ENCODE measurements at regions not wholly inside any gene's neighbourhood (a gene's known extent, or its start where the extent isn't known, plus 50 kb on each side); places are given as distances from the start of the nearest gene placed in this dataset.

DNA sequence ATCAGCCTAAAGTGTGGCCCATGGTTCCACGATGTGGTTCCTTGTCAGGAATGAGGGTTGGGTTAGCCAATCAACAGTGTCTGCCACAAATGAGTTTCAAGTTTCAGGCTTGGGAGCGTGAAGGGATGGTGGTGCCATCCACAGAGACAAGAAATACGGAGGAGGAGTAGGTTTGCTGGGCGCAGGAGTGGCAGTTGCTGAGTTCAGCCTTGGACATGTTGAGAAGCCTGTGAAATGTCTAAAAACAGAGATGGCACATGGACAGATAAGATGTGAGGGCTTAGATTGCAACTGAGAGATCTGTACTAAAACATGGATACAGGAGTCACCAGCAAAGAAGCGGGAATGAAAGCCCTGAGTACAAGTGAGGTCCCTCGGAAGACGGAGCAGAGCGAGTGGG lies 481.0 kb downstream of the BCOR start:
- Histone ChIP-seq H3K27me3 (ENCODE audit: insufficient read depth, insufficient read length) (peaks cover 7% of the 10 kb centered on the region), H3K4me1 (ENCODE audit: insufficient read depth, insufficient read length) (peaks cover 5% of the 10 kb centered on the region), H3K36me3 (ENCODE audit: insufficient read depth, insufficient read length, low read length) (no peaks in the 10 kb centered on the region), H3K9ac (ENCODE audit: insufficient read length, low read depth) (no peak overlapping the region), H3K4me3 (ENCODE audit: insufficient read length, low read depth) (no peak overlapping the region), H3K9me3 (ENCODE audit: insufficient read depth, low read length) (peaks cover 9% of the 10 kb centered on the region; the same call in 1 of the 2 replicates)
- no peak for DNase-seq (ENCODE audit: low read depth, low spot score)
- TF ChIP-seq ZNF274 (IDR thresholded peaks at IDR 0.05; ENCODE audit: low read depth, low read length) = no peak
- TF ChIP-seq SUZ12 (IDR thresholded peaks at IDR 0.05; ENCODE audit: extremely low read depth, insufficient read depth, insufficient read length) = no peak
- TF ChIP-seq YY1 (IDR thresholded peaks at IDR 0.05; ENCODE audit: insufficient read depth, insufficient read length) = no peak

DNA sequence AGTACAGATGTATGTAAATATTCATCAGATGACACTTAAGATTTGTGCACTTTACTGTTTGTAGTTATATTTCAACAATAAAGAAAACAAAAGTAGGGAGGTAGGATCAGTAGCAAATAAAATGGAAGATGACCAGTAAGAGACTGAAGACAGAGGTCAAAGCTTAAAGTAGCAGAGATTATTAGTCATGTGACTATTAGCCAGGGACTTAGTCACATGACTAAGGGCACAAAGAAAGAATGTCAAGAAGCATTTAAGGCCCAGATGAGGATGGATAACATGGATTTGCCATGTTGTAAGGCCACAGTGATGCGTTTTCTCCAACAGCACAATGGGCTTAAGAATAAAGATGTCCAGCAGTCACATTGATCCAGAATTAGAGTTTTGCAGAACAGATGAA lies 479.6 kb downstream of the BCOR start:
- Histone ChIP-seq H3K27me3 (ENCODE audit: insufficient read depth, insufficient read length) (peaks cover 2% of the 10 kb centered on the region), H3K36me3 (ENCODE audit: insufficient read depth, insufficient read length, low read length) (no peaks in the 10 kb centered on the region), H3K4me3 (ENCODE audit: insufficient read length, low read depth) (no peak overlapping the region), H3K4me1 (ENCODE audit: insufficient read depth, insufficient read length) (peaks cover 5% of the 10 kb centered on the region), H3K9me3 (ENCODE audit: insufficient read depth, low read length) (peaks cover 9% of the 10 kb centered on the region; the same call in 1 of the 2 replicates), H3K9ac (ENCODE audit: insufficient read length, low read depth) (no peak overlapping the region)
- no peak for TF ChIP-seq SUZ12 (IDR thresholded peaks at IDR 0.05; ENCODE audit: extremely low read depth, insufficient read depth, insufficient read length)
- no peak for TF ChIP-seq ZNF274 (IDR thresholded peaks at IDR 0.05; ENCODE audit: low read depth, low read length)
- TF ChIP-seq YY1 (IDR thresholded peaks at IDR 0.05; ENCODE audit: insufficient read depth, insufficient read length) = no peak
- no peak for DNase-seq (ENCODE audit: low read depth, low spot score)

DNA sequence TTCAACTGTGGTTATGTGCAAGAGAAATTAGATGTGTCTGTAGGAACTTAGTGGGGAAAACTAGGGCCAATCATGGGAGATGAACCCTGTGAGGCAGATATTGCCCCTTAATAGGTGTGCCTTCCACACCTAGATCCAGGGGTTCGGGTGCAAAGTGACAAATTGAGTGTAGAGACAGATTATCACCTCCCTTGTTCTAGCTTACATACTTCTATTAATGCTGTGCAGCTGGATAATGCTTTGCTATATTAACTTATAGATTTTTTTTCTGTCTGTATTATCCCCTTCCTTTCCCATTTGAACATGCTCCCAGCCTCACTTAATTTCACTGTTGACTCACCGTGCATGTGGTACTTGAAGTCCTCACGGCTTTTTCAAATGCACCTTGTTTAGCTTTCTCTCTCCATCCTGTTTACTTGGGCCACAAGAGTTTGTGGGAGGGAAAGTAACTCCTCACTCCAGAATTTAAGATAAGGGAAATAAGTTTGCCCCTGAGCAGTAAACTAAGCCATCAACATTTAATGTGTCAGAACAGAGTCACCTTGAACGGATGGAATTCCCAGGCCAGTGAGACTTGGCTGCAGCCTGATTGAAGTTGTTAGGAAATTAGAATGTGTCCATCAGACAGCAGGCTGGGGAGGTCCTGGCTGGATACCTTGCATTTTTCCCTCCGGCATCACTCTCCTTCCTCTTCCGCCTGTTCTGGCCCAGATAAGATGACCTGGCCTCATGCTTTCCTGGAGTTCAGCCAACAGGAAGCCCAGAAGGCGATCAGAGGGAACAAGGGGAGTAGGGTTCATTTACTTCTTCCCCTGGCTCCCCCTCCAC lies 478.4 kb downstream of the BCOR start:
- no peak for DNase-seq (ENCODE audit: low read depth, low spot score)
- Histone ChIP-seq H3K27me3 (ENCODE audit: insufficient read depth, insufficient read length) (no peaks in the 10 kb centered on the region), H3K4me1 (ENCODE audit: insufficient read depth, insufficient read length) (peaks cover 5% of the 10 kb centered on the region), H3K36me3 (ENCODE audit: insufficient read depth, insufficient read length, low read length) (no peaks in the 10 kb centered on the region), H3K4me3 (ENCODE audit: insufficient read length, low read depth) (no peak overlapping the region), H3K9ac (ENCODE audit: insufficient read length, low read depth) (no peak overlapping the region), H3K9me3 (ENCODE audit: insufficient read depth, low read length) (peaks cover 9% of the 10 kb centered on the region; the same call in 1 of the 2 replicates)
- TF ChIP-seq SUZ12 (IDR thresholded peaks at IDR 0.05; ENCODE audit: extremely low read depth, insufficient read depth, insufficient read length) = no peak
- no peak for TF ChIP-seq ZNF274 (IDR thresholded peaks at IDR 0.05; ENCODE audit: low read depth, low read length)
- TF ChIP-seq YY1 (IDR thresholded peaks at IDR 0.05; ENCODE audit: insufficient read depth, insufficient read length) = no peak

DNA sequence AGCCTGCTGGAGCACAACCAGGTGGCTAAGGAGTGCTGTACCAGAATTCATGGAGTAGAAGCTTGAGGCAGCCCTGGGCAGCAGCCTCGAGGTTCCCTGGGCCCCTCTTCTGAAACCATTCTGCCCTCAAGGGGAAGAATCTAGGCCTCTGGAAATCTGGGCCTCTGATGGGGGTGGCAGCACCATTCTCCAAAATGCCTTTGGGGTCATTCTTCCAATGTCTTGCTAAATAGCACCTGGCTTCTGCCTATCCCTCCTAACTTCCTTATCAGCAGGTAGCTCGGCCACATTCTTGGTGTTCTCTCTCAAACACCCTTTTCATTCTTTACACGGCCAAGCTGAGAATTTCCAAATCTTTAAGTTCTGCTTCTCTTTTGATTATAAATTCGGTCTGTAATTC lies 473.6 kb downstream of the BCOR start:
- TF ChIP-seq YY1 (IDR thresholded peaks at IDR 0.05; ENCODE audit: insufficient read depth, insufficient read length) (no peak), ZNF274 (IDR thresholded peaks at IDR 0.05; ENCODE audit: low read depth, low read length) (no peak), SUZ12 (IDR thresholded peaks at IDR 0.05; ENCODE audit: extremely low read depth, insufficient read depth, insufficient read length) (no peak)
- no peak for DNase-seq (ENCODE audit: low read depth, low spot score)

DNA sequence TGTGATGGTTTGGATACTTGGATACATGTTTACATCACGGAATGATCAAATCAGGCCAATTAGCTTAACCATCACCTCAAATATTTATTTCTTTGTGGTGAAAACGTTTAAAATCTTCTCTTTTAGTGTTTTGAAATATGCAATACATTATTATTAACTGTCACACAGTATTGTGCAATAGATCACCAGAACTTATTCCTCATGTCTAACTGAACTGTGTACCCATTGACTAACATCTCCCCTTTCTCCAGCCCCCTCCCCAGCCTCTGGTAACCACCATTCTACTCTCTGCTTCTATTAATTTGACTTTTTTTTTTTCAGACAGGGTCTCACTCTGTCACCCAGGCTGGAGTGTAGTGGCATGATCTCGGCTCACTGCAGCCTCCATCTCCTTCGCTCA lies 471.9 kb downstream of the BCOR start:
- Histone ChIP-seq H3K36me3 (ENCODE audit: insufficient read depth, insufficient read length, low read length) (no peaks in the 10 kb centered on the region), H3K4me3 (ENCODE audit: insufficient read length, low read depth) (no peak overlapping the region), H3K4me1 (ENCODE audit: insufficient read depth, insufficient read length) (no peaks in the 10 kb centered on the region), H3K9me3 (ENCODE audit: insufficient read depth, low read length) (peaks cover 14% of the 10 kb centered on the region), H3K27me3 (ENCODE audit: insufficient read depth, insufficient read length) (no peaks in the 10 kb centered on the region), H3K9ac (ENCODE audit: insufficient read length, low read depth) (no peak overlapping the region)
- TF ChIP-seq YY1 (IDR thresholded peaks at IDR 0.05; ENCODE audit: insufficient read depth, insufficient read length) (no peak), ZNF274 (IDR thresholded peaks at IDR 0.05; ENCODE audit: low read depth, low read length) (no peak), SUZ12 (IDR thresholded peaks at IDR 0.05; ENCODE audit: extremely low read depth, insufficient read depth, insufficient read length) (no peak)
- DNase-seq (ENCODE audit: low read depth, low spot score) = no peak

More for the DNA sequence above, 473.6 kb downstream of the BCOR start:
- Histone ChIP-seq H3K4me3 (ENCODE audit: insufficient read length, low read depth) (no peak overlapping the region), H3K27me3 (ENCODE audit: insufficient read depth, insufficient read length) (no peaks in the 10 kb centered on the region), H3K36me3 (ENCODE audit: insufficient read depth, insufficient read length, low read length) (no peaks in the 10 kb centered on the region), H3K9ac (ENCODE audit: insufficient read length, low read depth) (no peak overlapping the region), H3K9me3 (ENCODE audit: insufficient read depth, low read length) (peaks cover 15% of the 10 kb centered on the region), H3K4me1 (ENCODE audit: insufficient read depth, insufficient read length) (peaks cover 2% of the 10 kb centered on the region)

DNA sequence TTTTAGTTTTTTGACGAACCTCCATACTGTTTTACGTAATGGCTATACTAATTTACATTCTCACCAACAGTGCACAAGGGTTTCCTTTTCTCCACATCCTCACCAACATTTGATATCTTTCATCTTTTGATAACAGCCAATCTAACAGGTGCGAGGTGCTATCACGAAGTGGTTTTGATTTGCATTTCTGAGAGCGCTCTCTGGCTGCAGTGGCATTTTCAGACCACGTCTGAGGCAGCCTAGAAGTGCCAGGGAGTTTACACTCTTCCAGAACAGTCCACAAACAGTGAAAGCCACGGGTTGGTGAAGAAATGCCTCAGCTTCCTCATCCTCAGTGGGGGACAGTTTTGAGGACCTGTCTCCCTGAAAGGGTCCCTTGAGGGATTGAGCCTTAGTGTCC lies 471.0 kb downstream of the BCOR start:
- Histone ChIP-seq H3K4me1 (ENCODE audit: insufficient read depth, insufficient read length) (no peaks in the 10 kb centered on the region), H3K4me3 (ENCODE audit: insufficient read length, low read depth) (no peak overlapping the region), H3K27me3 (ENCODE audit: insufficient read depth, insufficient read length) (no peaks in the 10 kb centered on the region), H3K9ac (ENCODE audit: insufficient read length, low read depth) (no peak overlapping the region), H3K36me3 (ENCODE audit: insufficient read depth, insufficient read length, low read length) (no peaks in the 10 kb centered on the region), H3K9me3 (ENCODE audit: insufficient read depth, low read length) (peaks cover 8% of the 10 kb centered on the region)
- DNase-seq (ENCODE audit: low read depth, low spot score) = no peak
- TF ChIP-seq YY1 (IDR thresholded peaks at IDR 0.05; ENCODE audit: insufficient read depth, insufficient read length) (no peak), ZNF274 (IDR thresholded peaks at IDR 0.05; ENCODE audit: low read depth, low read length) (no peak), SUZ12 (IDR thresholded peaks at IDR 0.05; ENCODE audit: extremely low read depth, insufficient read depth, insufficient read length) (no peak)

DNA sequence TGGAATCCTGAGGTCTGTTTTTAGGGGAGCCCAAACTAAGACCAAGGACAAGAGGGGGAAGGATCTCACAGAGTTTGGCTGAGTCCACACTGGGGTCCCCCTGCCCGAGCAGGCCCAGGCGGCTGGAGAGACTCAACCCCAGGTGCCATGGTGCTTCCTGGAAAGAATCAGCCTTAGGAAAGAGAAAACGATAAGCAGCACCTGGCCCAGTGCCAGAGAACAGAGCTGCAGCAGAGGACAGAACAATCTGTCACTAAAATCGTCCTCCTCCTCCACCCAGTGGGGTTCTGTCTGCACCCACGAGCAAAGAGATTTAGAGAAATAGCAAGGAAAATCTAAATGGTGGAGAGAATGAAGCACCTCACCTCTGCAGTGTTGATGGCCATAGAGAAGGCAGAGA lies 470.5 kb downstream of the BCOR start:
- no peak for DNase-seq (ENCODE audit: low read depth, low spot score)
- H3K9me3 ChIP-seq (ENCODE audit: insufficient read depth, low read length) = peaks cover 11% of the 10 kb centered on the region
- TF ChIP-seq YY1 (IDR thresholded peaks at IDR 0.05; ENCODE audit: insufficient read depth, insufficient read length) = no peak
- no peak for TF ChIP-seq SUZ12 (IDR thresholded peaks at IDR 0.05; ENCODE audit: extremely low read depth, insufficient read depth, insufficient read length)
- TF ChIP-seq ZNF274 (IDR thresholded peaks at IDR 0.05; ENCODE audit: low read depth, low read length) = no peak

More for the DNA sequence above, 470.5 kb downstream of the BCOR start:
- Histone ChIP-seq H3K36me3 (ENCODE audit: insufficient read depth, insufficient read length, low read length) (no peaks in the 10 kb centered on the region), H3K27me3 (ENCODE audit: insufficient read depth, insufficient read length) (no peaks in the 10 kb centered on the region), H3K9ac (ENCODE audit: insufficient read length, low read depth) (no peak overlapping the region), H3K4me1 (ENCODE audit: insufficient read depth, insufficient read length) (no peaks in the 10 kb centered on the region), H3K4me3 (ENCODE audit: insufficient read length, low read depth) (no peak overlapping the region)

Measured in NT2/D1 (cell line).